ENCODE measurements at regions not wholly inside any gene's neighbourhood (a gene's known extent, or its start where the extent isn't known, plus 50 kb on each side); places are given as distances from the start of the nearest gene placed in this dataset.

- H3K27me3 ChIP-seq = no peaks in the 10 kb centered on the region
- no peak for TF ChIP-seq POLR2A (IDR thresholded peaks at IDR 0.05)
- TF ChIP-seq, protein P1, sequence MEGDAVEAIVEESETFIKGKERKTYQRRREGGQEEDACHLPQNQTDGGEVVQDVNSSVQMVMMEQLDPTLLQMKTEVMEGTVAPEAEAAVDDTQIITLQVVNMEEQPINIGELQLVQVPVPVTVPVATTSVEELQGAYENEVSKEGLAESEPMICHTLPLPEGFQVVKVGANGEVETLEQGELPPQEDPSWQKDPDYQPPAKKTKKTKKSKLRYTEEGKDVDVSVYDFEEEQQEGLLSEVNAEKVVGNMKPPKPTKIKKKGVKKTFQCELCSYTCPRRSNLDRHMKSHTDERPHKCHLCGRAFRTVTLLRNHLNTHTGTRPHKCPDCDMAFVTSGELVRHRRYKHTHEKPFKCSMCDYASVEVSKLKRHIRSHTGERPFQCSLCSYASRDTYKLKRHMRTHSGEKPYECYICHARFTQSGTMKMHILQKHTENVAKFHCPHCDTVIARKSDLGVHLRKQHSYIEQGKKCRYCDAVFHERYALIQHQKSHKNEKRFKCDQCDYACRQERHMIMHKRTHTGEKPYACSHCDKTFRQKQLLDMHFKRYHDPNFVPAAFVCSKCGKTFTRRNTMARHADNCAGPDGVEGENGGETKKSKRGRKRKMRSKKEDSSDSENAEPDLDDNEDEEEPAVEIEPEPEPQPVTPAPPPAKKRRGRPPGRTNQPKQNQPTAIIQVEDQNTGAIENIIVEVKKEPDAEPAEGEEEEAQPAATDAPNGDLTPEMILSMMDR (IDR thresholded peaks at IDR 0.05) = no peak
- H3K4me1 ChIP-seq = no peaks in the 10 kb centered on the region
- H3K9me3 ChIP-seq = no peaks in the 10 kb centered on the region
- intact Hi-C loops (cut with DNase I) = no loop called here
- no peak overlapping the region for H3K27ac ChIP-seq
- H3K36me3 ChIP-seq = no peaks in the 10 kb centered on the region
- 83 to 92% methylated on average over 2 of the region's 2 CpGs for WGBS, 2 donors
- no peak overlapping the region for H3K4me3 ChIP-seq (replicated peaks in 1 of 3)
- DNase-seq = no peak
These were observed 1784.7 kb downstream of the LRRC4C start for GRCh38 chr11:39674761-39675160.

DNA sequence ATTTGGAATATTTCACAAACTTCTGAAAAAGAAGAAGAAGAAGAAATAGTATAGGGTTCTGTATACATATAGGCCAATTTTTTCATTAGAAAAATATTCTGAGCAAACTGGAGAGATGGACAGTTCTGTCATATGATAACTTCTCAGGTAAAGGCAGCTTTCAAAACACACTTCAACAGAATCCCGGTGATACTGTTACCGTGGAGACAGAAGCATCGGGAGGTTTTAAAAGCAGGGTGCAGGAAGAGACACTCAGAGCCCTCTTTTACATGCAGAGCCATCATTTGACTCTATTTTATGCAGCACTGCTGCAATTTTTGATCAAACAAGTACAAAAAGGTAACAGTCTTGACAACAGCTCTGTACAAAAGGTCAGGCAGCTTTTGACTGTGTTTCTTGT is 1785.4 kb downstream of the LRRC4C start:
- WGBS, 2 donors = 67 to 73% methylated on average over 3 of the region's 3 CpGs
- H3K4me3 ChIP-seq (replicated peaks in 1 of 3) = no peak overlapping the region
- TF ChIP-seq, protein P1 (IDR thresholded peaks at IDR 0.05) = no peak
- TF ChIP-seq POLR2A (IDR thresholded peaks at IDR 0.05) = no peak
- intact Hi-C loops (cut with DNase I) = no loop called here
- H3K9me3 ChIP-seq = no peaks in the 10 kb centered on the region
- DNase-seq = no peak
- H3K27ac ChIP-seq = no peak overlapping the region
- no peaks in the 10 kb centered on the region for H3K36me3 ChIP-seq
- no peaks in the 10 kb centered on the region for H3K4me1 ChIP-seq
- no peaks in the 10 kb centered on the region for H3K27me3 ChIP-seq

DNA sequence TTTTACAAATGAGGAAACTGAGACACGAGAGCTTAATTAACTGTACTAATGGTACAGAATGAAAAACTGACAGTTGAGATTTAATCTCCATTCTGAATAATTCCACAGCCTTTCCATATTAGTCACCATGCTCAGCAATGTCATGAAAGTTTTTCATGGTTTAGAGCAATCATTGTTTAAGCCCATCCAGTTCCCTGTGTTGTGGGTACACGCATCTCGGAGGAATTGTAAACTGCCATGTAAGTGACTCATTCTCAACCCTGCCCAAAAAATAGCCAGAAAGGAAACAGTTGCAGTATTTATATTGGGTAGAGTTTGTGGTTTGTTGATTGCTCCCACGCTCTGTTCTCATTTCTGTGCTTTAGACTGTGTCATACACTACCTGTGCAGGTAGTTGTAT is 1790.8 kb downstream of the LRRC4C start:
- no peaks in the 10 kb centered on the region for H3K9me3 ChIP-seq
- no peaks in the 10 kb centered on the region for H3K36me3 ChIP-seq
- no peaks in the 10 kb centered on the region for H3K4me1 ChIP-seq
- H3K4me3 ChIP-seq (replicated peaks in 1 of 3) = no peak overlapping the region
- TF ChIP-seq, protein P1 (IDR thresholded peaks at IDR 0.05) = no peak
- TF ChIP-seq POLR2A (IDR thresholded peaks at IDR 0.05) = no peak
- H3K27ac ChIP-seq = no peak overlapping the region
- 69 to 77% methylated on average over 4 of the region's 4 CpGs for WGBS, 2 donors
- no peak for DNase-seq
- intact Hi-C loops (cut with DNase I) = no loop called here
- H3K27me3 ChIP-seq = no peaks in the 10 kb centered on the region

- Histone ChIP-seq H3K27ac (no peak overlapping the region), H3K9me3 (no peaks in the 10 kb centered on the region), H3K36me3 (no peaks in the 10 kb centered on the region), H3K4me1 (no peaks in the 10 kb centered on the region), H3K27me3 (no peaks in the 10 kb centered on the region), H3K4me3 (replicated peaks in 1 of 3) (no peak overlapping the region)
- intact Hi-C loops (cut with DNase I) = no loop called here
- 93 to 100% methylated on average over 3 of the region's 6 CpGs for WGBS, 2 donors
- TF ChIP-seq, protein P1 (IDR thresholded peaks at IDR 0.05) = no peak
- no peak for TF ChIP-seq POLR2A (IDR thresholded peaks at IDR 0.05)
- DNase-seq = no peak
These were observed 1795.4 kb downstream of the LRRC4C start for GRCh38 chr11:39664023-39664422.

GRCh38 chr11:39661890-39662289 is 1797.6 kb downstream of the LRRC4C start:
- Histone ChIP-seq H3K27ac (no peak overlapping the region), H3K27me3 (no peaks in the 10 kb centered on the region), H3K4me3 (replicated peaks in 1 of 3) (no peak overlapping the region), H3K4me1 (no peaks in the 10 kb centered on the region), H3K36me3 (no peaks in the 10 kb centered on the region), H3K9me3 (no peaks in the 10 kb centered on the region)
- no peak for DNase-seq
- no peak for TF ChIP-seq POLR2A (IDR thresholded peaks at IDR 0.05)
- TF ChIP-seq, protein P1 (IDR thresholded peaks at IDR 0.05) = no peak
- intact Hi-C loops (cut with DNase I) = no loop called here

Data from thyroid gland (tissue), 4 donors.